ENCODE measurements at regions not wholly inside any gene's neighbourhood (a gene's known extent, or its start where the extent isn't known, plus 50 kb on each side); places are given as distances from the start of the nearest gene placed in this dataset.
"Not testable (repeated sequence)": the region's sequence is repeated elsewhere in the genome, so short reads cannot be mapped to it uniquely, and the experiment has no call there.

DNA sequence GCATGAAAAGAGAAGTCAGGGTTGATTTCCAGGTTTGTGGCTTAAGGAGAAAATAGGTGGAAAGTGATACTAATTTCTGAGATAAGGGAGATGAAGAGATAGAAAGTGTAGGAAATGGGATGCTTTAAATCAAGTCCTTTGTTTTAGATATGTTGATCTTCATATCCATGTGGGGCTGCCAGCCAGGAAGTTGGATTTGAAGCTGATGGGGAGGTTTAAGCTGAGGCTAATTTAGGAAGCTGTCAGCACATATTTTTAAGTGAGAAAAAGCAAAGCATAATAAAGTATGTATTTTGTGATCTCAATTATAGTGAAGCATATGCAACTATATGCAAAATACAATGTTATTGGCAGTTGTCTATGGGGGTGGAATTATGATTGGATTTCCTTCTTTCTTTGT is 428.4 kb downstream of the CSNK1G3 start:
- Mint-ChIP-seq H3K36me3 (ENCODE audit: insufficient read depth, unreplicated experiment) (no peaks in the 10 kb centered on the region), H3K4me3 (ENCODE audit: low read depth, unreplicated experiment) (no peak overlapping the region), H3K9me3 (ENCODE audit: low read depth, unreplicated experiment) (peaks cover 27% of the 10 kb centered on the region), H3K4me1 (ENCODE audit: low read depth, unreplicated experiment) (no peaks in the 10 kb centered on the region), H3K27me3 (ENCODE audit: unreplicated experiment) (no peaks in the 10 kb centered on the region), H3K27ac (ENCODE audit: unreplicated experiment) (no peak overlapping the region)
- CTCF ChIA-PET = interaction anchor here (0.6 kb wide), 1 partner anchor 292 kb away, joined by 6 read pairs; no protein-coding TSS in a partner anchor
- no peak for DNase-seq
- BruUV-seq (replicated peaks) = no TSS peak
- TF ChIP-seq, protein P1, sequence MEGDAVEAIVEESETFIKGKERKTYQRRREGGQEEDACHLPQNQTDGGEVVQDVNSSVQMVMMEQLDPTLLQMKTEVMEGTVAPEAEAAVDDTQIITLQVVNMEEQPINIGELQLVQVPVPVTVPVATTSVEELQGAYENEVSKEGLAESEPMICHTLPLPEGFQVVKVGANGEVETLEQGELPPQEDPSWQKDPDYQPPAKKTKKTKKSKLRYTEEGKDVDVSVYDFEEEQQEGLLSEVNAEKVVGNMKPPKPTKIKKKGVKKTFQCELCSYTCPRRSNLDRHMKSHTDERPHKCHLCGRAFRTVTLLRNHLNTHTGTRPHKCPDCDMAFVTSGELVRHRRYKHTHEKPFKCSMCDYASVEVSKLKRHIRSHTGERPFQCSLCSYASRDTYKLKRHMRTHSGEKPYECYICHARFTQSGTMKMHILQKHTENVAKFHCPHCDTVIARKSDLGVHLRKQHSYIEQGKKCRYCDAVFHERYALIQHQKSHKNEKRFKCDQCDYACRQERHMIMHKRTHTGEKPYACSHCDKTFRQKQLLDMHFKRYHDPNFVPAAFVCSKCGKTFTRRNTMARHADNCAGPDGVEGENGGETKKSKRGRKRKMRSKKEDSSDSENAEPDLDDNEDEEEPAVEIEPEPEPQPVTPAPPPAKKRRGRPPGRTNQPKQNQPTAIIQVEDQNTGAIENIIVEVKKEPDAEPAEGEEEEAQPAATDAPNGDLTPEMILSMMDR (IDR thresholded peaks at IDR 0.05; ENCODE audit: unreplicated experiment) = no peak
- intact Hi-C loops (cut with micrococcal nuclease; ENCODE audit: unreplicated experiment) = no loop called here

DNA sequence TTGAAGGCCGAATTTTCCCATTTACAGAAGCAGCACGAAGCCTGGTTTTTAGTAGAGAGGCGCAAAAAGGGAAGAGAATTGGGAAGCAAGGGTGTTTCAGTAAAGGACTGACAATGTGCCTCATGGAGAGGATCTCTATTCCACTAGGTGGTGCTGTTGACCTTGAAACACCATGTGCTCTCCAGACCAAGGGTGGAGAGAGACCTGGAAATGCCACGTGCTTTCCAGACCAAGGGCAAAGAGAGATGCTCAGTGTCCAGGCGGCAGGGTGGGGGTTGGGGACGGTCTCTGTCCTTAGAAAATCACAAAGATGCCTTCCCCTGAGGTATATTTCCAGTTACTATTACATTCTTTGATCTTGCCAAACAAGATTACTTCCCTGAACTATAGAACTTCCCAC is 425.3 kb downstream of the CSNK1G3 start:
- Mint-ChIP-seq H3K27me3 (ENCODE audit: unreplicated experiment) (no peaks in the 10 kb centered on the region), H3K4me1 (ENCODE audit: low read depth, unreplicated experiment) (no peaks in the 10 kb centered on the region), H3K27ac (ENCODE audit: unreplicated experiment) (no peak overlapping the region), H3K4me3 (ENCODE audit: low read depth, unreplicated experiment) (no peak overlapping the region), H3K9me3 (ENCODE audit: low read depth, unreplicated experiment) (peaks cover 22% of the 10 kb centered on the region), H3K36me3 (ENCODE audit: insufficient read depth, unreplicated experiment) (no peaks in the 10 kb centered on the region)
- BruUV-seq (replicated peaks) = no TSS peak
- peak; percentile 51 for DNase-seq
- CTCF ChIA-PET = no interaction called here
- intact Hi-C loops (cut with micrococcal nuclease; ENCODE audit: unreplicated experiment) = loop anchor here (5.0 kb wide), 1 partner anchor 805 kb away; no protein-coding TSS in a partner anchor
- TF ChIP-seq, protein P1 (IDR thresholded peaks at IDR 0.05; ENCODE audit: unreplicated experiment) = peak; percentile 36

GRCh38 chr5:123936548-123936947 is 424.6 kb downstream of the CSNK1G3 start:
- Mint-ChIP-seq H3K27ac (ENCODE audit: unreplicated experiment) (no peak overlapping the region), H3K27me3 (ENCODE audit: unreplicated experiment) (no peaks in the 10 kb centered on the region), H3K36me3 (ENCODE audit: insufficient read depth, unreplicated experiment) (no peaks in the 10 kb centered on the region), H3K4me1 (ENCODE audit: low read depth, unreplicated experiment) (no peaks in the 10 kb centered on the region), H3K4me3 (ENCODE audit: low read depth, unreplicated experiment) (no peak overlapping the region), H3K9me3 (ENCODE audit: low read depth, unreplicated experiment) (peaks cover 22% of the 10 kb centered on the region)
- intact Hi-C loops (cut with micrococcal nuclease; ENCODE audit: unreplicated experiment) = loop anchor here (5.0 kb wide), 1 partner anchor 806 kb away; no protein-coding TSS in a partner anchor
- CTCF ChIA-PET = no interaction called here
- TF ChIP-seq, protein P1 (IDR thresholded peaks at IDR 0.05; ENCODE audit: unreplicated experiment) = no peak
- no peak for DNase-seq
- BruUV-seq (replicated peaks) = no TSS peak

DNA sequence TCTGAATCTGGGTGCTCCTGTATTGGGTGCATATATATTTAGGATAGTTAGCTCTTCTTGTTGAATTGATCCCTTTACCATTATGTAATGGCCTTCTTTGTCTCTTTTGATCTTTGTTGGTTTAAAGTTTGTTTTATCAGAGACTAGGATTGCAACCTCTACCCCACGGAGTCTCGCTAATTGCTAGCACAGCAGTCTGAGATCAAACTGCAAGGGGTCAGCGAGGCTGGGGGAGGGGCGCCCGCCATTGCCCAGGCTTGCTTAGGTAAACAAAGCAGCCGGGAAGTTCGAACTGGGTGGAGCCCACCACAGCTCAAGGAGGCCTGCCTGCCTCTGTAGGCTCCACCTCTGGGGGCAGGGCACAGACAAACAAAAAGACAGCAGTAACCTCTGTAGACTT is 421.8 kb downstream of the CSNK1G3 start:
- intact Hi-C loops (cut with micrococcal nuclease; ENCODE audit: unreplicated experiment); H3K27me3 Mint-ChIP-seq (ENCODE audit: unreplicated experiment); H3K4me3 Mint-ChIP-seq (ENCODE audit: low read depth, unreplicated experiment); H3K4me1 Mint-ChIP-seq (ENCODE audit: low read depth, unreplicated experiment); H3K36me3 Mint-ChIP-seq (ENCODE audit: insufficient read depth, unreplicated experiment); H3K27ac Mint-ChIP-seq (ENCODE audit: unreplicated experiment); CTCF ChIA-PET; DNase-seq; BruUV-seq (replicated peaks): not testable (repeated sequence)
- H3K9me3 Mint-ChIP-seq (ENCODE audit: low read depth, unreplicated experiment) = peaks cover 13% of the 10 kb centered on the region

DNA sequence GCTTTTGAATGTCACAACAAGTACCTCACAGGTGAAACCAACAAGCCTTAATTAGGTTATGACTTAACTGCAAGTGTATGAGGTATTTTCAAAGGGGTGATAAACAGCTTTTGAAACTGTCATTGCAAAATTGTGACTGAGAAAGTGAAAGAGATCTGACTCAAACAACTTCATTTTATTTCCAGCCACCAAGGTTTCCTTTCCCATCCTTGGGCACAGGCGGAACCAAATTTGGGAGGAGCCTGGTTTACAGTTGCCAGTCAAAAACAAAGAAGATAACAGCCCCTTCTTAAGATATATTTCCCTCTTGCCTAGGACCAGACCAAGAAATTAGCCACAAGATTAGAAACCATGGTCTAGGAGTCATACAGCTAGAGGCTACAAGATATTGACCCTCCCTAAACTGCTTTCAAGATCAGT is 417.1 kb downstream of the CSNK1G3 start:
- Mint-ChIP-seq H3K4me3 (ENCODE audit: low read depth, unreplicated experiment) (no peak overlapping the region), H3K27me3 (ENCODE audit: unreplicated experiment) (no peaks in the 10 kb centered on the region), H3K9me3 (ENCODE audit: low read depth, unreplicated experiment) (no peaks in the 10 kb centered on the region), H3K4me1 (ENCODE audit: low read depth, unreplicated experiment) (no peaks in the 10 kb centered on the region), H3K36me3 (ENCODE audit: insufficient read depth, unreplicated experiment) (no peaks in the 10 kb centered on the region), H3K27ac (ENCODE audit: unreplicated experiment) (no peak overlapping the region)
- TF ChIP-seq, protein P1 (IDR thresholded peaks at IDR 0.05; ENCODE audit: unreplicated experiment) = no peak
- intact Hi-C loops (cut with micrococcal nuclease; ENCODE audit: unreplicated experiment) = no loop called here
- no TSS peak for BruUV-seq (replicated peaks)
- CTCF ChIA-PET = interaction anchor here (0.6 kb wide), 1 partner anchor 837 kb away, joined by 7 read pairs; no protein-coding TSS in a partner anchor
- no peak for DNase-seq
